Kidney epithelial cell (primary cell): ENCODE measurements at regions not wholly inside any gene's neighbourhood (a gene's known extent, or its start where the extent isn't known, plus 50 kb on each side); places are given as distances from the start of the nearest gene placed in this dataset.

Experiments used
- DNase-seq: peaks from one replicate; pipeline ENCODE4 v3.0.0-alpha.2; 2010; ENCODE audit warnings: low read depth
- H3K27me3 ChIP-seq: 2 replicates; pipeline ENCODE4 v1.6.0; 2011; ENCODE audit warnings: low read length; ENCODE audit not compliant: control insufficient read depth, insufficient read depth
- H3K36me3 ChIP-seq: 2 replicates; pipeline ENCODE4 v1.5.1; 2011; ENCODE audit warnings: low read length; ENCODE audit not compliant: control insufficient read depth, insufficient read depth
- H3K4me3 ChIP-seq: 2 replicates; pipeline ENCODE4 v1.5.1; 2011; ENCODE audit warnings: low read depth, mild to moderate bottlenecking, control low read depth, low read length
- CTCF ChIP-seq: IDR thresholded peaks from 2 replicates; pipeline ENCODE4 v1.5.1; 2011; ENCODE audit warnings: mild to moderate bottlenecking, moderate library complexity, low read length, control low read depth, inconsistent platforms; ENCODE audit not compliant: insufficient read depth, poor library complexity, severe bottlenecking

- no peak for DNase-seq
- H3K4me3 ChIP-seq = no peak overlapping the region
- H3K27me3 ChIP-seq = no peaks in the 10 kb centered on the region
- TF ChIP-seq CTCF = no peak
- no peaks in the 10 kb centered on the region for H3K36me3 ChIP-seq
Observed at GRCh38 chr6:119895626-119896025, 546.1 kb upstream of the MAN1A1 start.

GRCh38 chr6:119894811-119895210 lies 545.2 kb upstream of the MAN1A1 start:
- Histone ChIP-seq H3K36me3 (no peaks in the 10 kb centered on the region), H3K4me3 (no peak overlapping the region), H3K27me3 (no peaks in the 10 kb centered on the region)
- DNase-seq = no peak
- no peak for TF ChIP-seq CTCF

- no peaks in the 10 kb centered on the region for H3K27me3 ChIP-seq
- no peaks in the 10 kb centered on the region for H3K36me3 ChIP-seq
- no peak for TF ChIP-seq CTCF
- DNase-seq = no peak
- H3K4me3 ChIP-seq = no peak overlapping the region
Observed at GRCh38 chr6:119891644-119892043, 542.1 kb upstream of the MAN1A1 start.

- TF ChIP-seq CTCF = no peak
- Histone ChIP-seq H3K36me3 (no peaks in the 10 kb centered on the region), H3K4me3 (no peak overlapping the region), H3K27me3 (no peaks in the 10 kb centered on the region)
- DNase-seq = no peak
Observed at GRCh38 chr6:119891206-119891605, 541.6 kb upstream of the MAN1A1 start.

- H3K36me3 ChIP-seq = no peaks in the 10 kb centered on the region
- no peak overlapping the region for H3K4me3 ChIP-seq
- TF ChIP-seq CTCF = no peak
- DNase-seq = no peak
- no peaks in the 10 kb centered on the region for H3K27me3 ChIP-seq
Observed at GRCh38 chr6:119890470-119890869, 540.9 kb upstream of the MAN1A1 start.

GRCh38 chr6:119887666-119888065 lies 538.1 kb upstream of the MAN1A1 start:
- DNase-seq = no peak
- no peaks in the 10 kb centered on the region for H3K27me3 ChIP-seq
- no peak for TF ChIP-seq CTCF
- H3K4me3 ChIP-seq = no peak overlapping the region
- no peaks in the 10 kb centered on the region for H3K36me3 ChIP-seq
